ENCODE measurements at regions not wholly inside any gene's neighbourhood (a gene's known extent, or its start where the extent isn't known, plus 50 kb on each side); places are given as distances from the start of the nearest gene placed in this dataset.

DNA sequence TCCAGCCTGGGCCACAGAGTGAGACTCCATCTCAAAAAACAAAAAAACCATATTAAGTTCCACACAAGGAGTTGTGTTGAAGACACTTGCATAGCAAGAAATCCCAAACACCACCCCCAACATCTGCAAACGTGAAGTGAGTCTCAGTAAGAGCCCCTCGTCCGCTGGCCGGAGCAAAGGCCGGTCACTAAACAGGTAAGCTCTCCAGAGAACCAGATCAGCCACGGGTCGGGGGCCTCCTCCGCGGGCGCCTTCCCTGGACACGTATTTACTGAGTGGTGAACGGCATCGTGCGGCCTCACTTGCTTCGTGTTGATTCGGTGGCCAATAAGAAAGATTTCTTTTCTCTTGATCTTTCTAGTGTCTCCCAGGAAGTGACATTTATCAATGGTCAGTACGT lies 93.6 kb downstream of the MRPL36 start:
- Histone ChIP-seq H3K4me1 (ENCODE audit: low read length) (no peaks in the 10 kb centered on the region), H3K4me2 (ENCODE audit: low read depth, low read length, poor library complexity, severe bottlenecking) (no peak overlapping the region), H3K27ac (ENCODE audit: low read length) (no peak overlapping the region), H3K9me3 (ENCODE audit: low read length) (no peaks in the 10 kb centered on the region), H3K9me2 (replicated peaks; ENCODE audit: insufficient read depth, low read length) (no peaks in the 10 kb centered on the region), H3K36me3 (ENCODE audit: insufficient read depth, low read length) (no peaks in the 10 kb centered on the region), H4K20me1 (ENCODE audit: insufficient read depth, low read depth, low read length) (no peaks in the 10 kb centered on the region), H3K4me3 (ENCODE audit: low read length) (no peak overlapping the region), H3K79me2 (ENCODE audit: low read length) (no peaks in the 10 kb centered on the region), H3K9ac (ENCODE audit: low read length) (no peak overlapping the region), H2AFZ (ENCODE audit: low read length) (no peak overlapping the region), H3K27me3 (ENCODE audit: low read length) (no peaks in the 10 kb centered on the region)
- no peak for DNase-seq

DNA sequence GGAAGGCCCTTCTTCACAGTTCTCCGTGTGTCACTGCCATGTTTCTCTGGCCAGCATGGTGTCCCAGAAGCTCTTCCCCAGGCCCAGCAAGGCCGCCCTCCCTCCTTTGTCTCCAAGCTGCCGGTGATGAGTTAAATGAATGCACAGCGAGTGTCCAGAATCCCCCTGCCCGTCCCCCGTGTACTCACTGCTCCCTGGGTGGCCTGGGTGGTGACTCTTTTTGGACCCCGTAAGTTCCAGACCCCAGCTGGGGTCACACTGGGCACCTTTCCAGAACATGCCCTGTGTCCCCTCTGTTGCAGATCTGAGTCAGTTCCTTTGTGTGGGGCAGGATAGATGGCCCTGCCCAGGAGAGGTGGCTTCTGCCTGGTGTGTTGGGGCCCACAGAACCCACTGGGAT lies 95.0 kb downstream of the MRPL36 start:
- no peak overlapping the region for H3K27ac ChIP-seq (ENCODE audit: low read length)
- no peaks in the 10 kb centered on the region for H3K27me3 ChIP-seq (ENCODE audit: low read length)
- no peaks in the 10 kb centered on the region for H3K9me2 ChIP-seq (replicated peaks; ENCODE audit: insufficient read depth, low read length)
- H3K4me1 ChIP-seq (ENCODE audit: low read length), result no peaks in the 10 kb centered on the region
- H3K36me3 ChIP-seq (ENCODE audit: insufficient read depth, low read length), result no peaks in the 10 kb centered on the region
- DNase-seq, result no peak
- H3K9me3 ChIP-seq (ENCODE audit: low read length), result no peaks in the 10 kb centered on the region
- H3K79me2 ChIP-seq (ENCODE audit: low read length), result no peaks in the 10 kb centered on the region
- no peak overlapping the region for H2AFZ ChIP-seq (ENCODE audit: low read length)
- no peaks in the 10 kb centered on the region for H4K20me1 ChIP-seq (ENCODE audit: insufficient read depth, low read depth, low read length)
- no peak overlapping the region for H3K4me3 ChIP-seq (ENCODE audit: low read length)
- H3K4me2 ChIP-seq (ENCODE audit: low read depth, low read length, poor library complexity, severe bottlenecking), result no peak overlapping the region
- H3K9ac ChIP-seq (ENCODE audit: low read length), result no peak overlapping the region

DNA sequence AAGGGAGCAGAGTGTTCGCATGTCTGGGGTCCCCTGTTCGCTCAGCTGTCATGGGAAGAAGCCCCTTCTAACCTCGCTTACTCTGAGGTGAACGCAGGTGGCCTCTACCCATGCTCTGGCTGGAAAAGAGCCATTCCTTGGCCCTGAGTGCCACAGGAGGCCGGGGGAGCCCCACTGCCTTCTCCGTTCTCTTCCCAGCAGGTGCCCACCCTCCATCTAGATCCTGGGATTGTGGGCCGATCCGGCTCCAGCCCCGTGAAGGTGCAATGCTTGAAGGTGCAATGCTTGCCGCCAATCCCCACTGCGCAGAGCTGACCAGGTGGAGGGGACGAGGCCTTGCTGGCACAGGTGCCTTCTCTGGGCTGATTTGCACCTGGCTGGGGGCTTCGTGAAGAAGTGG lies 95.4 kb downstream of the MRPL36 start:
- no peak overlapping the region for H3K9ac ChIP-seq (ENCODE audit: low read length)
- no peaks in the 10 kb centered on the region for H3K9me2 ChIP-seq (replicated peaks; ENCODE audit: insufficient read depth, low read length)
- H3K27ac ChIP-seq (ENCODE audit: low read length), result no peak overlapping the region

DNA sequence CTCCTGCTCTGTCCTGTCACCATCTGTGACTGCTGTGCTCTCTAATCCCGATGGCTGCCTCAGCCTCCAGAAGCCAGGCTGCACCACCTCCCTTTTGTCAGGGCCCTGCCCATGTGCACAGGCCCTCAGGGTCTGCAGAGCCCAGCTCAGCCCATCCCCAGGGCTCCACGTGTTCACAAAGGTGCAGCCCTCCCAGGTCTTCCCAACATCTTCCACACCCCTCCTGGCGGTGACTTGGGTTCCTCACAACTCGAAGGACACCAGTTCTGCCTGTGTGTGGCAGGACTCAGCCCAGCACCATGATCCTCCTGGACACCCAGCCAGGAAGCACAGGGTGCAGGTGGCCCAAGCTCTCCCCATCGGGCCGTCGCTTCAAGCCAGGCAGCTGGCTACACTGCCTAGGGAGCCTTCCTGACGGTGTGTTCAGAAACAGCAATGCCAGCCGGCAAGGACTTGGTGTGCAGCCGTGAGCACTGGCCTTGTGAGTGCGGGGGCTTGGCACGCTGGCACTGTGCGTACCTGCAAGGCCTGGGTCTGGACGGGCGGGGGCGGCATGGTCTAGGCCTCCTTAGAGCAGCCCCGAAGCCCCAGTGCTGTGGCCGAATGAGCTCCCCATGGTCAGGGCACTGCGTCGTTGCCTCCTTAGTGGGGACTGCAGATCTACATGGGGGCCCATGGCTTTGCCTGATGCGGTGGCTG lies 96.1 kb downstream of the MRPL36 start:
- Histone ChIP-seq H3K27me3 (ENCODE audit: low read length) (no peaks in the 10 kb centered on the region), H3K27ac (ENCODE audit: low read length) (no peak overlapping the region), H3K4me3 (ENCODE audit: low read length) (no peak overlapping the region), H2AFZ (ENCODE audit: low read length) (no peak overlapping the region), H3K9ac (ENCODE audit: low read length) (no peak overlapping the region), H3K36me3 (ENCODE audit: insufficient read depth, low read length) (no peaks in the 10 kb centered on the region), H3K9me3 (ENCODE audit: low read length) (no peaks in the 10 kb centered on the region), H3K9me2 (replicated peaks; ENCODE audit: insufficient read depth, low read length) (no peaks in the 10 kb centered on the region), H3K4me1 (ENCODE audit: low read length) (no peaks in the 10 kb centered on the region), H4K20me1 (ENCODE audit: insufficient read depth, low read depth, low read length) (no peaks in the 10 kb centered on the region), H3K79me2 (ENCODE audit: low read length) (no peaks in the 10 kb centered on the region), H3K4me2 (ENCODE audit: low read depth, low read length, poor library complexity, severe bottlenecking) (no peak overlapping the region)
- DNase-seq, result no peak

More for the DNA sequence above, 95.4 kb downstream of the MRPL36 start:
- H3K9me3 ChIP-seq (ENCODE audit: low read length), result no peaks in the 10 kb centered on the region
- no peaks in the 10 kb centered on the region for H3K36me3 ChIP-seq (ENCODE audit: insufficient read depth, low read length)
- H3K4me2 ChIP-seq (ENCODE audit: low read depth, low read length, poor library complexity, severe bottlenecking), result no peak overlapping the region
- no peak overlapping the region for H3K4me3 ChIP-seq (ENCODE audit: low read length)
- H3K4me1 ChIP-seq (ENCODE audit: low read length), result no peaks in the 10 kb centered on the region
- H4K20me1 ChIP-seq (ENCODE audit: insufficient read depth, low read depth, low read length), result no peaks in the 10 kb centered on the region
- no peak for DNase-seq
- H3K27me3 ChIP-seq (ENCODE audit: low read length), result no peaks in the 10 kb centered on the region
- H2AFZ ChIP-seq (ENCODE audit: low read length), result no peak overlapping the region
- no peaks in the 10 kb centered on the region for H3K79me2 ChIP-seq (ENCODE audit: low read length)

DNA sequence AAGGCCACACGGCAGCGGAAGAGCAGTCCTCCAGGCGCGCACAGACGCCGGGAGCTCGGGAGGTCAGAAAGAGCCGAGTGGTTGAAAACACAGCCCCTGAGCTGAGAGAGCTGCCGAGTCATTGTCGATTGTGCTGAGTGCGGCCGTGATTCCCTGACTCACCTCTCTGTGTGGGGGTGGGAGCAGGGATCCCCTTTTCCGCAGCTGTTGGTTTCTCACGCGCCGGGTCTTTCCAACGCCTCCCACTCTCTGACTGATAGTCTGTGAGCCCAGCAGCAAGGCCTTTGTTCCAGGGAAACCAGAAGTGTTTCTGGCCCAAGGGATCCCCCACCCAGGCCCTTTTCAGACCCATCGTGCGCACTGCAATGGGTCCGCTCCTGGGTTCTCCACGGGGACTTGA lies 97.3 kb downstream of the MRPL36 start:
- no peak for DNase-seq
- no peaks in the 10 kb centered on the region for H3K36me3 ChIP-seq (ENCODE audit: insufficient read depth, low read length)
- H3K4me1 ChIP-seq (ENCODE audit: low read length), result no peaks in the 10 kb centered on the region
- H3K79me2 ChIP-seq (ENCODE audit: low read length), result no peaks in the 10 kb centered on the region
- no peak overlapping the region for H3K4me2 ChIP-seq (ENCODE audit: low read depth, low read length, poor library complexity, severe bottlenecking)
- H2AFZ ChIP-seq (ENCODE audit: low read length), result no peak overlapping the region
- H3K27ac ChIP-seq (ENCODE audit: low read length), result no peak overlapping the region
- H4K20me1 ChIP-seq (ENCODE audit: insufficient read depth, low read depth, low read length), result no peaks in the 10 kb centered on the region
- no peaks in the 10 kb centered on the region for H3K9me2 ChIP-seq (replicated peaks; ENCODE audit: insufficient read depth, low read length)
- no peaks in the 10 kb centered on the region for H3K27me3 ChIP-seq (ENCODE audit: low read length)
- no peak overlapping the region for H3K9ac ChIP-seq (ENCODE audit: low read length)
- no peak overlapping the region for H3K4me3 ChIP-seq (ENCODE audit: low read length)
- H3K9me3 ChIP-seq (ENCODE audit: low read length), result no peaks in the 10 kb centered on the region

DNA sequence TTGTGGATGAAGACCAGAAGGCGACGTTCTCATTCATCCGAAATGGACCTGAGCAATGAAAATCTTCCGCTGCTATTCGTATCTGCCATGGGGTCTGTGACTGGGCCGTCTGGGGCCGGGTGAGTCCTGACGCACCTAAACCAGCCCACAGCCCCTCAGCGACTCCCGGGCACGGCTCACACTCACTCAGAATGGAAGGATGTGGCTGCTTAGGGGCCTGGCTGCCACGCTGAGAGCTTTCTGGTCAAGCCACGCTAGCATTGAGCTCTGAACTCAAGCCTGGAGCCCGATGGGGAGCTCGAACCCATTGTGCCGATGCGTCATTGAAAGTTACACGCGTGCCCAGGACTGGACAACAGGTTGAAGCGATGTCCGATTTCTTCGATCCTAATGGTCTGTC lies 97.8 kb downstream of the MRPL36 start:
- no peak overlapping the region for H2AFZ ChIP-seq (ENCODE audit: low read length)
- no peak overlapping the region for H3K4me2 ChIP-seq (ENCODE audit: low read depth, low read length, poor library complexity, severe bottlenecking)
- no peak overlapping the region for H3K9ac ChIP-seq (ENCODE audit: low read length)
- H3K9me2 ChIP-seq (replicated peaks; ENCODE audit: insufficient read depth, low read length), result no peaks in the 10 kb centered on the region
- no peaks in the 10 kb centered on the region for H4K20me1 ChIP-seq (ENCODE audit: insufficient read depth, low read depth, low read length)
- no peak for DNase-seq
- H3K4me1 ChIP-seq (ENCODE audit: low read length), result no peaks in the 10 kb centered on the region
- H3K27ac ChIP-seq (ENCODE audit: low read length), result no peak overlapping the region
- H3K4me3 ChIP-seq (ENCODE audit: low read length), result no peak overlapping the region
- no peaks in the 10 kb centered on the region for H3K79me2 ChIP-seq (ENCODE audit: low read length)
- H3K27me3 ChIP-seq (ENCODE audit: low read length), result no peaks in the 10 kb centered on the region
- H3K36me3 ChIP-seq (ENCODE audit: insufficient read depth, low read length), result no peaks in the 10 kb centered on the region
- no peaks in the 10 kb centered on the region for H3K9me3 ChIP-seq (ENCODE audit: low read length)

DNA sequence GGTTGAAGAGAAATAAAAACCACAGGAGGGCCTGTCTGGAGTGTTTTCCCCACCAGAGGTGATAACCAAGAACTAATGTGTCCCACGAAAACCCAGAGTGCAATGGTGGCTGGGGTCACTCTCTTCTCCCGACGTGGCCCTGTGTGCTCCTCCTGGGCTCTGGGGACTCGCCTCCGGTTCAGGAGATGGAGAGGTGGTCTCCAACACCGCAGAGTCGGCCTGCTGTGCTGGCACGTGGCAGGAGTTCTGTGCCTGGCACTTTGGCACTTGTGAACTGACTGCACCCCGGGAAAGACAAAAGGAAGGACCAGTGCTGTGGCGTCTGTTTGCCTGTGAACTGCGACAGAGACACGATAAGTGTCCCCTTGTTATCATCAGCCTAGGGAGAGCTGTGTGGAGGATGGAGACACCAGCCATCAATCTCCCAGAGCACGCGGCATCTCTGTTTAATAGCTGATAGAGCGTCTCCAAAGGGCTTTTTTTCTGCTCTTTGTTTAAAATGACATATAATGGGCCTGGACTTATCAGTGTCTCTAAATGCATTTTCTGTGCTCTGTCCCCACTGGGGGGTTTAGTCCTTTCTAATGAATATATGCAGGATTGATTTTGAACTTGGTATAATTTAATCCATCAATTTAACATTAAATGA lies 98.3 kb downstream of the MRPL36 start:
- H3K4me2 ChIP-seq (ENCODE audit: low read depth, low read length, poor library complexity, severe bottlenecking), result no peak overlapping the region
- H3K4me1 ChIP-seq (ENCODE audit: low read length), result no peaks in the 10 kb centered on the region
- H3K27ac ChIP-seq (ENCODE audit: low read length), result no peak overlapping the region
- H3K9ac ChIP-seq (ENCODE audit: low read length), result no peak overlapping the region
- H3K79me2 ChIP-seq (ENCODE audit: low read length), result no peaks in the 10 kb centered on the region
- H3K27me3 ChIP-seq (ENCODE audit: low read length), result no peaks in the 10 kb centered on the region
- no peaks in the 10 kb centered on the region for H3K9me2 ChIP-seq (replicated peaks; ENCODE audit: insufficient read depth, low read length)
- H4K20me1 ChIP-seq (ENCODE audit: insufficient read depth, low read depth, low read length), result no peaks in the 10 kb centered on the region
- no peak overlapping the region for H3K4me3 ChIP-seq (ENCODE audit: low read length)
- H3K36me3 ChIP-seq (ENCODE audit: insufficient read depth, low read length), result no peaks in the 10 kb centered on the region
- DNase-seq, result no peak
- H2AFZ ChIP-seq (ENCODE audit: low read length), result no peak overlapping the region
- no peaks in the 10 kb centered on the region for H3K9me3 ChIP-seq (ENCODE audit: low read length)

DNA sequence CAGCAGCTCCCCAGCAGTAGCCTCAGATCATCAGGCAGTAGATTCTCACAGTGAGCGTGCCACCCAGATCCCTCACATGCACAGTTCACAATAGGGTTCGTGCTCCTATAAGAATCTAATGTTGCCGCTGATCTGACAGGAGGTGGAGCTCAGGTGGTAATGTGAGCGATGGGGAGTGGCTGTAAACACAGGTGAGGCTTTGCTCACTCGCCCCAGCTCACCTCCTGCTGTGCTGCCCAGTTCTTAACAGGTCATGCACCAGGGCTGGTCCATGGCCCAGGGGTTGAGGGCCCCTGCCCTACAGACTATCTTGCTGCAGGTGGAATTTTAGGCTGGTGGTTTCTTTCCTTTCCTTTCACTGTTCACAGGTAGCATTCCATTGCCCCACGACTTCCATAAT lies 100.2 kb downstream of the MRPL36 start:
- Histone ChIP-seq H3K27ac (ENCODE audit: low read length) (no peak overlapping the region), H3K4me3 (ENCODE audit: low read length) (no peak overlapping the region), H3K9me3 (ENCODE audit: low read length) (no peaks in the 10 kb centered on the region), H3K9me2 (replicated peaks; ENCODE audit: insufficient read depth, low read length) (no peaks in the 10 kb centered on the region), H3K4me2 (ENCODE audit: low read depth, low read length, poor library complexity, severe bottlenecking) (no peak overlapping the region), H3K4me1 (ENCODE audit: low read length) (no peaks in the 10 kb centered on the region), H3K27me3 (ENCODE audit: low read length) (no peaks in the 10 kb centered on the region), H3K79me2 (ENCODE audit: low read length) (no peaks in the 10 kb centered on the region), H3K36me3 (ENCODE audit: insufficient read depth, low read length) (no peaks in the 10 kb centered on the region), H3K9ac (ENCODE audit: low read length) (no peak overlapping the region), H4K20me1 (ENCODE audit: insufficient read depth, low read depth, low read length) (no peaks in the 10 kb centered on the region), H2AFZ (ENCODE audit: low read length) (no peak overlapping the region)
- DNase-seq, result no peak

All from Karpas-422 (cell line).